HEK293 (cell line): ENCODE measurements at regions not wholly inside any gene's neighbourhood (a gene's known extent, or its start where the extent isn't known, plus 50 kb on each side); places are given as distances from the start of the nearest gene placed in this dataset.

Experiments used
- CTCF ChIA-PET: fragments of 350-600 bp; formaldehyde crosslinking; extraction: SDS; loops from one replicate; lab custom pipeline; 2021; ENCODE audit warnings: antibody characterized with exemption; lab: Yijun Ruan, JAX
- POLR2A ChIA-PET: fragments of 300-600 bp; formaldehyde crosslinking; extraction: SDS; loops from one replicate; lab custom pipeline; 2020; ENCODE audit warnings: antibody characterized with exemption, inconsistent platforms; lab: Yijun Ruan, JAX
- H3K27ac ChIP-seq: fragments of 200-500 bp; sonication (Bioruptor generic); 2 replicates; pipeline ENCODE4 v1.5.1; 2014; ENCODE audit warnings: low read depth, low read length, control low read depth, inconsistent platforms; ENCODE audit errors: extremely low read depth
- H3K36me3 ChIP-seq, 2 experiments: fragments of 200-500 bp in 1 of 2; sonication (Bioruptor generic) in 1 of 2; 1 replicate in 1 of 2; 2 replicates in 1 of 2; pipeline ENCODE4 v1.5.1; 2014 to 2017; ENCODE audit warnings: inconsistent platforms in 2 of 2, low read length in 2 of 2; ENCODE audit not compliant: control insufficient read depth in 2 of 2, insufficient read depth in 1 of 2
- H3K4me1 ChIP-seq: fragments of 200-500 bp; sonication (Bioruptor generic); 2 replicates; pipeline ENCODE4 v1.5.1; 2014; ENCODE audit warnings: mild to moderate bottlenecking, low read length, inconsistent platforms; ENCODE audit not compliant: control insufficient read depth, insufficient read depth
- H3K4me3 ChIP-seq: 2 replicates; pipeline ENCODE4 v1.5.1; 2011; ENCODE audit warnings: low read depth, mild to moderate bottlenecking, control low read depth, low read length, moderate library complexity
- H3K9me3 ChIP-seq: fragments of 200-500 bp; sonication (Bioruptor generic); 2 replicates; pipeline ENCODE4 v1.5.1; 2014; ENCODE audit warnings: low read depth, low read length, inconsistent platforms; ENCODE audit not compliant: control insufficient read depth, insufficient read depth
- FEZF1 ChIP-seq: fragments of 450-650 bp; formaldehyde crosslinking; IDR thresholded peaks from 2 replicates; pipeline ENCODE4 v1.5.1; 2016; ENCODE audit warnings: missing biosample characterization, missing genetic modification characterization
- SP3 ChIP-seq: fragments of 450-650 bp; formaldehyde crosslinking; IDR thresholded peaks from 2 replicates; pipeline ENCODE4 v1.5.1; 2016; ENCODE audit warnings: missing biosample characterization, missing genetic modification characterization
- ZEB2 ChIP-seq: fragments of 450-650 bp; formaldehyde crosslinking; IDR thresholded peaks from 2 replicates; pipeline ENCODE4 v1.5.1; 2016; ENCODE audit warnings: missing biosample characterization, missing genetic modification characterization
- ZFP3 ChIP-seq: fragments of 450-650 bp; formaldehyde crosslinking; IDR thresholded peaks from 2 replicates; pipeline ENCODE4 v1.5.1; 2016; ENCODE audit warnings: low read depth, missing biosample characterization, missing genetic modification characterization
- ZNF112 ChIP-seq: fragments of 450-650 bp; formaldehyde crosslinking; IDR thresholded peaks from 2 replicates; pipeline ENCODE4 v1.5.0; 2017; ENCODE audit warnings: missing biosample characterization, missing genetic modification characterization
- ZNF175 ChIP-seq: fragments of 450-650 bp; formaldehyde crosslinking; IDR thresholded peaks from 2 replicates; pipeline ENCODE4 v1.5.1; 2016; ENCODE audit warnings: missing biosample characterization, missing genetic modification characterization
- ZNF184 ChIP-seq: fragments of 450-650 bp; IDR thresholded peaks from 2 replicates; pipeline ENCODE4 v1.5.1; 2018; ENCODE audit warnings: missing biosample characterization, mild to moderate bottlenecking, missing genetic modification characterization
- ZNF350 ChIP-seq: fragments of 450-650 bp; formaldehyde crosslinking; IDR thresholded peaks from 2 replicates; pipeline ENCODE4 v1.5.0; 2017; ENCODE audit warnings: missing biosample characterization, mild to moderate bottlenecking, missing genetic modification characterization
- ZNF37A ChIP-seq: fragments of 450-650 bp; IDR thresholded peaks from 2 replicates; pipeline ENCODE4 v1.5.1; 2018; ENCODE audit warnings: missing biosample characterization, missing genetic modification characterization
- ZNF404 ChIP-seq: fragments of 450-650 bp; formaldehyde crosslinking; IDR thresholded peaks from 2 replicates; pipeline ENCODE4 v1.5.1; 2017; ENCODE audit warnings: missing biosample characterization, missing genetic modification characterization
- ZNF423 ChIP-seq: fragments of 450-650 bp; formaldehyde crosslinking; IDR thresholded peaks from 2 replicates; pipeline ENCODE4 v1.5.1; 2016; ENCODE audit warnings: missing biosample characterization, missing genetic modification characterization
- ZNF501 ChIP-seq: fragments of 450-650 bp; formaldehyde crosslinking; IDR thresholded peaks from 2 replicates; pipeline ENCODE4 v1.5.1; 2016; ENCODE audit warnings: missing biosample characterization, missing genetic modification characterization
- ZNF544 ChIP-seq: fragments of 450-650 bp; formaldehyde crosslinking; IDR thresholded peaks from 2 replicates; pipeline ENCODE4 v1.5.0; 2017; ENCODE audit warnings: missing biosample characterization, missing genetic modification characterization
- ZNF585B ChIP-seq: fragments of 450-650 bp; formaldehyde crosslinking; IDR thresholded peaks from 2 replicates; pipeline ENCODE4 v1.5.1; 2016; ENCODE audit warnings: missing biosample characterization, missing genetic modification characterization
- ZNF621 ChIP-seq: fragments of 450-650 bp; formaldehyde crosslinking; IDR thresholded peaks from 2 replicates; pipeline ENCODE4 v1.5.1; 2017; ENCODE audit warnings: missing biosample characterization, missing genetic modification characterization
- ZNF654 ChIP-seq: fragments of 450-650 bp; formaldehyde crosslinking; IDR thresholded peaks from 2 replicates; pipeline ENCODE4 v1.5.1; 2016; ENCODE audit warnings: low read depth, missing biosample characterization, missing genetic modification characterization
- ZNF658 ChIP-seq: fragments of 450-650 bp; formaldehyde crosslinking; IDR thresholded peaks from 2 replicates; pipeline ENCODE4; 2016; ENCODE audit warnings: missing biosample characterization, missing genetic modification characterization
- ZNF677 ChIP-seq: fragments of 450-650 bp; IDR thresholded peaks from 2 replicates; pipeline ENCODE4 v1.5.0; 2018; ENCODE audit warnings: missing biosample characterization, mild to moderate bottlenecking, missing genetic modification characterization, moderate library complexity
- TF ChIP-seq, protein P1 (sequence below): fragments of 450-650 bp; formaldehyde crosslinking; IDR thresholded peaks from 2 replicates; pipeline ENCODE4 v1.5.1; 2016; ENCODE audit warnings: missing biosample characterization, missing genetic modification characterization
- TF ChIP-seq, protein P2 (sequence below): fragments of 450-650 bp; formaldehyde crosslinking; IDR thresholded peaks from 2 replicates; pipeline ENCODE4 v1.5.1; 2016; ENCODE audit warnings: missing biosample characterization, missing genetic modification characterization, borderline replicate concordance
- TF ChIP-seq, protein P3 (sequence below): fragments of 450-650 bp; formaldehyde crosslinking; IDR thresholded peaks from 2 replicates; pipeline ENCODE4 v1.5.1; 2016; ENCODE audit warnings: missing biosample characterization, missing genetic modification characterization
- TF ChIP-seq, protein P4 (sequence below): fragments of 450-650 bp; formaldehyde crosslinking; IDR thresholded peaks from 2 replicates; pipeline ENCODE4 v1.5.1; 2016; ENCODE audit warnings: missing biosample characterization, missing genetic modification characterization

DNA sequence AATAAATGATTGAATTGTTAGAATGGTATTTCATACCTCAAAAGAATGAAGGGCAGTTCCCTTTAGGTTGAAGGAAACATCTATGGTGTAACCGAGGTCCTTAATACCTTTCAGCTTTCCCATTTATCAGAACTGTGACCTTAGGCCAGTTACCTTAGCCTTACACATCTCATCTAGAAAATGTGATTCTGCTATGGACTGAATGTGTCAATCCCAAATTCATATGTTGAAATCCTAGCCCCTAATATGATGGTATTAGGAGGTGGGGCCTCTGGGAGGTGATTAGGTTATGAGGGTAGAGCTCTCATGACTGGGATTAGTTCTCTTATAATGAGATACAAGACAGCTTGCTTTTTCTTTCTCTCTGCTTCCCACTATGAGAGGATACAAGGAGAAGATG, 441.9 kb downstream of the PLK2 start (continued):
- TF ChIP-seq, protein P1, sequence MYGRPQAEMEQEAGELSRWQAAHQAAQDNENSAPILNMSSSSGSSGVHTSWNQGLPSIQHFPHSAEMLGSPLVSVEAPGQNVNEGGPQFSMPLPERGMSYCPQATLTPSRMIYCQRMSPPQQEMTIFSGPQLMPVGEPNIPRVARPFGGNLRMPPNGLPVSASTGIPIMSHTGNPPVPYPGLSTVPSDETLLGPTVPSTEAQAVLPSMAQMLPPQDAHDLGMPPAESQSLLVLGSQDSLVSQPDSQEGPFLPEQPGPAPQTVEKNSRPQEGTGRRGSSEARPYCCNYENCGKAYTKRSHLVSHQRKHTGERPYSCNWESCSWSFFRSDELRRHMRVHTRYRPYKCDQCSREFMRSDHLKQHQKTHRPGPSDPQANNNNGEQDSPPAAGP (tag by site-specific recombination) = no peak

DNA sequence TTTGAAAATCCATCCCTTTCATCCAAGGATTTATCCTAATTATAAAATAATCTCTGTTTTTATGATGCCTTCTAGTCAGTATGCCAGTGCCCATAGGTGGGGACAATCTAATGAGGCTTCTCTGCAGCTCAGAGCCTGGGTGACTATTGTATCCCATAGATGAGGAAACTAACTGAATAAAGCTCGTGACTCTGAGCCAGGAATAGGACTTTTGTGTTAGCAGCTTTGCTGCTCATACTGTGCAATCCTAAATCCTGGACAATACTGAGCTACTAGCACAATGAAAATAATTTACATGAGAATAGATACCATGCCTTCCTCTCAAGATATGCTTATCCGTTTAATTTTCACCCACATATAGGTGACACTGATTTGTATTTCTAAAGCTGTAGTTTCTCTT, 443.0 kb downstream of the PLK2 start:
- ChIA-PET CTCF (no interaction called here), POLR2A (no interaction called here)
- Histone ChIP-seq H3K4me1 (no peaks in the 10 kb centered on the region), H3K9me3 (no peaks in the 10 kb centered on the region), H3K27ac (no peak overlapping the region), H3K36me3 (no peaks in the 10 kb centered on the region), H3K4me3 (no peak overlapping the region)
- TF ChIP-seq ZNF37A (tag by site-specific recombination) = no peak
- TF ChIP-seq, protein P2, sequence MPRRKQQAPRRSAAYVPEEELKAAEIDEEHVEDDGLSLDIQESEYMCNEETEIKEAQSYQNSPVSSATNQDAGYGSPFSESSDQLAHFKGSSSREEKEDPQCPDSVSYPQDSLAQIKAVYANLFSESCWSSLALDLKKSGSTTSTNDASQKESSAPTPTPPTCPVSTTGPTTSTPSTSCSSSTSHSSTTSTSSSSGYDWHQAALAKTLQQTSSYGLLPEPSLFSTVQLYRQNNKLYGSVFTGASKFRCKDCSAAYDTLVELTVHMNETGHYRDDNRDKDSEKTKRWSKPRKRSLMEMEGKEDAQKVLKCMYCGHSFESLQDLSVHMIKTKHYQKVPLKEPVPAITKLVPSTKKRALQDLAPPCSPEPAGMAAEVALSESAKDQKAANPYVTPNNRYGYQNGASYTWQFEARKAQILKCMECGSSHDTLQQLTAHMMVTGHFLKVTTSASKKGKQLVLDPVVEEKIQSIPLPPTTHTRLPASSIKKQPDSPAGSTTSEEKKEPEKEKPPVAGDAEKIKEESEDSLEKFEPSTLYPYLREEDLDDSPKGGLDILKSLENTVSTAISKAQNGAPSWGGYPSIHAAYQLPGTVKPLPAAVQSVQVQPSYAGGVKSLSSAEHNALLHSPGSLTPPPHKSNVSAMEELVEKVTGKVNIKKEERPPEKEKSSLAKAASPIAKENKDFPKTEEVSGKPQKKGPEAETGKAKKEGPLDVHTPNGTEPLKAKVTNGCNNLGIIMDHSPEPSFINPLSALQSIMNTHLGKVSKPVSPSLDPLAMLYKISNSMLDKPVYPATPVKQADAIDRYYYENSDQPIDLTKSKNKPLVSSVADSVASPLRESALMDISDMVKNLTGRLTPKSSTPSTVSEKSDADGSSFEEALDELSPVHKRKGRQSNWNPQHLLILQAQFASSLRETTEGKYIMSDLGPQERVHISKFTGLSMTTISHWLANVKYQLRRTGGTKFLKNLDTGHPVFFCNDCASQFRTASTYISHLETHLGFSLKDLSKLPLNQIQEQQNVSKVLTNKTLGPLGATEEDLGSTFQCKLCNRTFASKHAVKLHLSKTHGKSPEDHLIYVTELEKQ = no peak
- no peak for TF ChIP-seq ZNF423 (tag by site-specific recombination)
- TF ChIP-seq, protein P3, sequence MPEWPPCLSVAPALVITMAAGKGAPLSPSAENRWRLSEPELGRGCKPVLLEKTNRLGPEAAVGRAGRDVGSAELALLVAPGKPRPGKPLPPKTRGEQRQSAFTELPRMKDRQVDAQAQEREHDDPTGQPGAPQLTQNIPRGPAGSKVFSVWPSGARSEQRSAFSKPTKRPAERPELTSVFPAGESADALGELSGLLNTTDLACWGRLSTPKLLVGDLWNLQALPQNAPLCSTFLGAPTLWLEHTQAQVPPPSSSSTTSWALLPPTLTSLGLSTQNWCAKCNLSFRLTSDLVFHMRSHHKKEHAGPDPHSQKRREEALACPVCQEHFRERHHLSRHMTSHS (tag by site-specific recombination) = no peak
- TF ChIP-seq ZNF501 (tag by site-specific recombination) = no peak
- no peak for TF ChIP-seq ZNF404
- TF ChIP-seq, protein P4, sequence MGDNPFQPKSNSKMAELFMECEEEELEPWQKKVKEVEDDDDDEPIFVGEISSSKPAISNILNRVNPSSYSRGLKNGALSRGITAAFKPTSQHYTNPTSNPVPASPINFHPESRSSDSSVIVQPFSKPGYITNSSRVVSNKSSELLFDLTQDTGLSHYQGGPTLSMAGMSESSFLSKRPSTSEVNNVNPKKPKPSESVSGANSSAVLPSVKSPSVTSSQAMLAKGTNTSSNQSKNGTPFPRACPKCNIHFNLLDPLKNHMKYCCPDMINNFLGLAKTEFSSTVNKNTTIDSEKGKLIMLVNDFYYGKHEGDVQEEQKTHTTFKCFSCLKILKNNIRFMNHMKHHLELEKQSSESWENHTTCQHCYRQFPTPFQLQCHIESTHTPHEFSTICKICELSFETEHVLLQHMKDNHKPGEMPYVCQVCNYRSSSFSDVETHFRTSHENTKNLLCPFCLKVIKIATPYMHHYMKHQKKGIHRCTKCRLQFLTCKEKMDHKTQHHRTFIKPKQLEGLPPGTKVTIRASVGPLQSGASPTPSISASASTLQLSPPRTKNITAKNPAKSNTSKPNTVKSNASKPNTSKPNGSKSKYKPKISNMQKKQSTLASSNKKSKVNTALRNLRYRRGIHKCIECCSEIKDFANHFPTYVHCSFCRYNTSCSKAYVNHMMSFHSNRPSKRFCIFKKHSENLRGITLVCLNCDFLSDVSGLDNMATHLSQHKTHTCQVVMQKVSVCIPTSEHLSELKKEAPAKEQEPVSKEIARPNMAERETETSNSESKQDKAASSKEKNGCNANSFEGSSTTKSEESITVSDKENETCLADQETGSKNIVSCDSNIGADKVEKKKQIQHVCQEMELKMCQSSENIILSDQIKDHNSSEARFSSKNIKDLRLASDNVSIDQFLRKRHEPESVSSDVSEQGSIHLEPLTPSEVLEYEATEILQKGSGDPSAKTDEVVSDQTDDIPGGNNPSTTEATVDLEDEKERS (tag by site-specific recombination) = no peak
- TF ChIP-seq ZNF585B (tag by site-specific recombination) = no peak
- no peak for TF ChIP-seq ZNF677 (tag by site-specific recombination)
- TF ChIP-seq ZNF544 (tag by site-specific recombination) = no peak
- TF ChIP-seq, all 188 proteins: peak for 0

DNA sequence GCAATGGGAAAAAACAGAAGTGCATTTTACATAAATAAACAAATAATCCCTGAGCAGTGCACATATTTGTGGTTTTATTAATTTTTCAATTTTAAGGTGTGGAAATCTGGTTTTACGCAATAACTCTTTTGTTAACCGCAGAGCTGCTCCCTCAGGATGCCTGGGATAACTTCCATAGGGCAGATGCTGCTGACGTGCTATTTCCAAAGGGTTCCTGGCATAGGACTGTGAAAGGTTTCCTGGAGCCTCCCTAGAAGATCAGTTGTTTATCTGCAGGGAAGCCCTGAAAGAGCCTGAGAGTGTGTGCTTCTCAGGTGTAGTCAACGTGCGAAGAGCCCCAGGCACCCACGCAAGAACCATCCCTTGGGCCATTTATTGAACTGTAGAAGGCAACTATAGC, 443.5 kb downstream of the PLK2 start:
- H3K4me1 ChIP-seq = no peaks in the 10 kb centered on the region
- H3K36me3 ChIP-seq = no peaks in the 10 kb centered on the region
- no peak for TF ChIP-seq ZNF621 (tag by site-specific recombination)
- TF ChIP-seq ZNF658 (tag by site-specific recombination) = no peak
- no peak for TF ChIP-seq ZNF350 (tag by site-specific recombination)
- no peak for TF ChIP-seq ZNF654 (tag by site-specific recombination)
- TF ChIP-seq ZNF112 (tag by site-specific recombination) = no peak
- no peak for TF ChIP-seq FEZF1 (tag by site-specific recombination)
- no peak for TF ChIP-seq ZEB2 (tag by site-specific recombination)
- no peak for TF ChIP-seq ZNF175 (tag by site-specific recombination)
- no peak for TF ChIP-seq SP3 (tag by site-specific recombination)
- TF ChIP-seq ZNF184 (tag by site-specific recombination) = no peak
- TF ChIP-seq ZFP3 (tag by site-specific recombination) = no peak
- no peak overlapping the region for H3K27ac ChIP-seq
- H3K9me3 ChIP-seq = no peaks in the 10 kb centered on the region
- H3K4me3 ChIP-seq = no peak overlapping the region
- ChIA-PET CTCF (interaction anchor here (0.7 kb wide), 1 partner anchor 219 kb away, joined by 3 read pairs; no protein-coding TSS in a partner anchor), POLR2A (no interaction called here)
